ENCODE measurements at regions not wholly inside any gene's neighbourhood (a gene's known extent, or its start where the extent isn't known, plus 50 kb on each side); places are given as distances from the start of the nearest gene placed in this dataset.

DNA sequence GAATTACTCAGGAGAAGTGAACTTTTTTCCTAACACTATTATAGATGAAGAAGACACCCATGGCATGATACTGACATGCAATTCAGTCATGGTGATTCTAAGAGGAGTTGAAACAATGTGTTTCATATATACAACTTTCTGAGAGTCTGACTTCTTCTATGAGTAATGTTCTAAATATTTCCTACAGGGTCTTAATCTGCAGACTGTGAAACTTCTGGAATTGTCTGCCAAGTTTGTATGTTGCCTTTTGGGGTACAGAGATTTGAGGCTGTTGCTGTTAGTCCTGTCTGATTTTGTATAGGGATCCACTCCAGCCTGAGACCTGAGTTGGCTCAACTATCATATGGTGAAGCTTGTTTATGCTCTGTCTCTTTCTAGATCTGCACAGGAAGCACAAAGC, 160.6 kb upstream of the GATB start:
- TF ChIP-seq, protein P1, sequence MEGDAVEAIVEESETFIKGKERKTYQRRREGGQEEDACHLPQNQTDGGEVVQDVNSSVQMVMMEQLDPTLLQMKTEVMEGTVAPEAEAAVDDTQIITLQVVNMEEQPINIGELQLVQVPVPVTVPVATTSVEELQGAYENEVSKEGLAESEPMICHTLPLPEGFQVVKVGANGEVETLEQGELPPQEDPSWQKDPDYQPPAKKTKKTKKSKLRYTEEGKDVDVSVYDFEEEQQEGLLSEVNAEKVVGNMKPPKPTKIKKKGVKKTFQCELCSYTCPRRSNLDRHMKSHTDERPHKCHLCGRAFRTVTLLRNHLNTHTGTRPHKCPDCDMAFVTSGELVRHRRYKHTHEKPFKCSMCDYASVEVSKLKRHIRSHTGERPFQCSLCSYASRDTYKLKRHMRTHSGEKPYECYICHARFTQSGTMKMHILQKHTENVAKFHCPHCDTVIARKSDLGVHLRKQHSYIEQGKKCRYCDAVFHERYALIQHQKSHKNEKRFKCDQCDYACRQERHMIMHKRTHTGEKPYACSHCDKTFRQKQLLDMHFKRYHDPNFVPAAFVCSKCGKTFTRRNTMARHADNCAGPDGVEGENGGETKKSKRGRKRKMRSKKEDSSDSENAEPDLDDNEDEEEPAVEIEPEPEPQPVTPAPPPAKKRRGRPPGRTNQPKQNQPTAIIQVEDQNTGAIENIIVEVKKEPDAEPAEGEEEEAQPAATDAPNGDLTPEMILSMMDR (conservative IDR thresholded peaks at IDR 0.05 in 1 of 2, IDR thresholded peaks at IDR 0.05 in 1 of 2; ENCODE audit: extremely low read depth in 1 of 2, insufficient read depth in 1 of 2, low read depth in 1 of 2, low read length in 2 of 2) = no peak
- no peak for TF ChIP-seq EZH2 (IDR thresholded peaks at IDR 0.05; ENCODE audit: borderline replicate concordance, low read length)
